ENCODE measurements at regions not wholly inside any gene's neighbourhood (a gene's known extent, or its start where the extent isn't known, plus 50 kb on each side); places are given as distances from the start of the nearest gene placed in this dataset.

- no peak for TF ChIP-seq NRF1 (IDR thresholded peaks at IDR 0.05; ENCODE audit: low read depth, low read length)
- no peak for TF ChIP-seq CHD2 (IDR thresholded peaks at IDR 0.05; ENCODE audit: low read length)
- peak; percentile 61 for TF ChIP-seq TAF1 (IDR thresholded peaks at IDR 0.05; ENCODE audit: low read depth, low read length)
- TF ChIP-seq GABPA (IDR thresholded peaks at IDR 0.05; ENCODE audit: borderline replicate concordance, insufficient read depth, low read length): no peak
- peak; percentile 51; the same call in 1 of the 2 replicates for TF ChIP-seq KDM1A (IDR thresholded peaks at IDR 0.05; ENCODE audit: borderline replicate concordance, low read length)
- no peak for TF ChIP-seq FOSL1 (IDR thresholded peaks at IDR 0.05; ENCODE audit: insufficient read depth, low read depth, low read length)
- TF ChIP-seq HDAC6 (IDR thresholded peaks at IDR 0.05; ENCODE audit: low read depth, low read length): no peak
- TF ChIP-seq BCL11A (IDR thresholded peaks at IDR 0.05; ENCODE audit: low read depth in 2 of 2, low read length in 2 of 2): no peak
- no peak for TF ChIP-seq ATF2 (IDR thresholded peaks at IDR 0.05; ENCODE audit: low read length)
- no peak for TF ChIP-seq SP4 (IDR thresholded peaks at IDR 0.05; ENCODE audit: low read length)
- no peak for TF ChIP-seq BACH1 (IDR thresholded peaks at IDR 0.05; ENCODE audit: low read length)
- TF ChIP-seq SP2 (IDR thresholded peaks at IDR 0.05; ENCODE audit: low read length): no peak
- TF ChIP-seq TBP (IDR thresholded peaks at IDR 0.05; ENCODE audit: low read depth, low read length): peak; percentile 74; the same call in 1 of the 2 replicates
- TF ChIP-seq SAP30 (IDR thresholded peaks at IDR 0.05; ENCODE audit: insufficient read depth, insufficient replicate concordance, low read length): no peak
- TF ChIP-seq ASH2L (IDR thresholded peaks at IDR 0.05; ENCODE audit: low read length): peak; percentile 97
- TF ChIP-seq SRF (IDR thresholded peaks at IDR 0.05; ENCODE audit: low read depth, low read length): no peak
- no peak for TF ChIP-seq GTF2F1 (IDR thresholded peaks at IDR 0.05; ENCODE audit: borderline replicate concordance, low read depth, low read length)
- no peak for TF ChIP-seq SP1 (IDR thresholded peaks at IDR 0.05; ENCODE audit: low read depth, low read length)
- peak; percentile 36; the same call in 1 of the 2 replicates for TF ChIP-seq SUZ12 (IDR thresholded peaks at IDR 0.05; ENCODE audit: low read length)
- no peak for TF ChIP-seq JUN (IDR thresholded peaks at IDR 0.05; ENCODE audit: low read depth, low read length)
- no peak for TF ChIP-seq SIX5 (IDR thresholded peaks at IDR 0.05; ENCODE audit: low read depth, low read length)
- TF ChIP-seq EGR1 (IDR thresholded peaks at IDR 0.05; ENCODE audit: borderline replicate concordance, low read depth, low read length): 0 out of 2 replicates have a peak, but pooled peaks have one; percentile 54
- TF ChIP-seq NANOG (IDR thresholded peaks at IDR 0.05; ENCODE audit: insufficient read depth, low read depth, low read length, poor library complexity, severe bottlenecking): no peak
- peak; percentile 97 for TF ChIP-seq RBBP5 (IDR thresholded peaks at IDR 0.05; ENCODE audit: borderline replicate concordance, low read depth, low read length)
These were observed 121.3 kb upstream of the ZNF717 start (continued) for GRCh38 chr3:75906555-75907112.

Measured in H1 (cell line).